NCI-H446 treated with DMSO at 0.1 percent for 48 hours (cell line): ENCODE measurements at regions not wholly inside any gene's neighbourhood (a gene's known extent, or its start where the extent isn't known, plus 50 kb on each side); places are given as distances from the start of the nearest gene placed in this dataset.
"Not testable (repeated sequence)": the region's sequence is repeated elsewhere in the genome, so short reads cannot be mapped to it uniquely, and the experiment has no call there.

Experiments used
- DNase-seq: peaks from one replicate; lab custom pipeline; 2025; lab: John Stamatoyannopoulos, UW

DNA sequence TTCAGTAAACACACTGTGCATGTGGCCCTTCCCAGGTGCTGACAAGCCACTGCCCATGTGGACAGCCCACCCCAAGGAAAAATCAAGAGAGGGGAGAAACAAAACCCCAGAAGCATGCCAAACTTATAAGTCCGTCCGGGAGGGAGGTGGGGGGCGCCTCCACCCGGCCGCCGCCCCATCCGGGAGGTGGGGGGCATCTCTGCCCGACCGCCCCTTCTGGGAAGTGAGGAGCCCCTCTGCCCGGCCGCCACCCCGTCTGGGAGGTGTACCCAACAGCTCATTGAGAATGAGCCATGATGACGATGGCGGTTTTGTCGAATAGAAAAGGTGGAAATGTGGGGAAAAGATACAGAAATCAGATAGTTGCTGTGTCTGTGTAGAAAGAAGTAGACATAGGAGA, 53.8 kb upstream of the C2CD4B start:
- DNase-seq = no peak

DNA sequence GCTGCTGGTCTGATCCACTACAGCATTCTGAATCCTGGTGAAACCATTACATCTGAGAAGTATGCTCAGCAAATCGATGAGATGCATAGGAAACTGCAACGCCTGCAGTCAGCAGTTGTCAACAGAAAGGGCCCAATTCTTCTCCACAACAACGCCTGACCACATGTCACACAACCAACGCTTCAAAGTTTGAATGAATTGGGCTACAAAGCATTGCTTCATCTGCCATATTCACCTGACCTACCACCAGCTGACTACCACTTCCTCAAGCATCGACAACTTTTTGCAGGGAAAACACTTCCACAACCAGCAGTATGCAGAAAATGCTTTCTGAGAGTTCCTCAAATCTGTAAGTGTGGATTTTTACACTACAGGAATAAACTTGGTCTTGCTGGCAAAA, 54.7 kb upstream of the C2CD4B start:
- no peak for DNase-seq

DNA sequence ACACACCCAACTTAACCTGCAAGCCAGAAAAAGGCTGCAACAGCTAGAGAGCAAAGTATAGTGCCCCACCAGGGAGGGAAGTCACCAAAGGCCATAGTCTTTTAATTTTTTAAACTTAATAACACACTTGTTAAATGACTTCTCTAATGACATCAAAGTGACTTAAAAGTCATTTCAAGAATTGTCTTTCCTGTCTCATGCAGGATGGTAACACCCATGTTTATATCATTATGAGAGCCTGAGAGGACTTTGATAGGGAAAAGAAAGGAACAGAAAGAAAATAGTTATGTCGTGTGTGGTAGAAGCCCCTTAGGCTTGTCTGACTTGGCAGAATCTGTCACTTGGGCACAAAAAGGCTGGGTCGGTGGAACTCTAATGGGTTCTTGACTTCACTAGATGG, 57.9 kb upstream of the C2CD4B start:
- no peak for DNase-seq

DNA sequence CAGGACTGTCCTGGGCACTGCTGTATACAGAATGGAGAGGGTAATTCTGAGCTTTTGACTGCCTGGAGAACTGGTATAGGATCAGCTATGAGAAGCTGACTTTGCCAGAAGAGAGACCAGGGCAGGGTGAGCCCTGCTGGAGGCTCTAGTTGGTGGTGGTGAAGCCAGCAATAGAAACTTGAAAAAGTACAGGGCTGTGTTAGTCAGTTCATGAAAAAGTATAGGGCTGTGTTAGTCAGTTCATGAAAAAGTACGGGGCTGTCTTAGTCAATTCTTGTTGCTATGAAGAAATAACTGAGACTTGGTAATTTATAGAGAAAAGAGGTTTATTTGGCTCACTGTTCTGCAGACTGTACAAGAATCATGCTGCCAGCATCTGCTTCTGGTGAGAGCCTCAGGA, 63.5 kb upstream of the C2CD4B start:
- DNase-seq = no peak

DNA sequence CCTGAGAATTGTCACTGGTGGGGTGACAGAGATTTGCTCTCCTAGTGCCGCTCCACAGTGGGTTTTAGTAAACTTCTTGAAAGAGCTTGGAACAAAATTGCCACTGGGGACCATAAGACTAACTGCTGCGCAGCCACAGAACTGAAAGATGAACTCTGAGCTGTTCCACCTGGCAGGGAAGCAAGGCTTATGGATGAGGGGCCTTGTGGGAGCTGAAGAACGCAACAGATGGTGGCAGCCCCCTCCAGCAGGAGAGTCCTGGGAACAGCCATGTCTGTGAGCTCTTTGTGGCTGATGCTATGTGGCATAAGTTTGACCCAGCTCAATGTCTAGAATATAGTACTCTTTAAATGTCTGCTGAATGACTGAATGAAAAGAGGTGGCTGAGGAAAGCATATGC, 66.8 kb upstream of the C2CD4B start:
- no peak for DNase-seq

DNA sequence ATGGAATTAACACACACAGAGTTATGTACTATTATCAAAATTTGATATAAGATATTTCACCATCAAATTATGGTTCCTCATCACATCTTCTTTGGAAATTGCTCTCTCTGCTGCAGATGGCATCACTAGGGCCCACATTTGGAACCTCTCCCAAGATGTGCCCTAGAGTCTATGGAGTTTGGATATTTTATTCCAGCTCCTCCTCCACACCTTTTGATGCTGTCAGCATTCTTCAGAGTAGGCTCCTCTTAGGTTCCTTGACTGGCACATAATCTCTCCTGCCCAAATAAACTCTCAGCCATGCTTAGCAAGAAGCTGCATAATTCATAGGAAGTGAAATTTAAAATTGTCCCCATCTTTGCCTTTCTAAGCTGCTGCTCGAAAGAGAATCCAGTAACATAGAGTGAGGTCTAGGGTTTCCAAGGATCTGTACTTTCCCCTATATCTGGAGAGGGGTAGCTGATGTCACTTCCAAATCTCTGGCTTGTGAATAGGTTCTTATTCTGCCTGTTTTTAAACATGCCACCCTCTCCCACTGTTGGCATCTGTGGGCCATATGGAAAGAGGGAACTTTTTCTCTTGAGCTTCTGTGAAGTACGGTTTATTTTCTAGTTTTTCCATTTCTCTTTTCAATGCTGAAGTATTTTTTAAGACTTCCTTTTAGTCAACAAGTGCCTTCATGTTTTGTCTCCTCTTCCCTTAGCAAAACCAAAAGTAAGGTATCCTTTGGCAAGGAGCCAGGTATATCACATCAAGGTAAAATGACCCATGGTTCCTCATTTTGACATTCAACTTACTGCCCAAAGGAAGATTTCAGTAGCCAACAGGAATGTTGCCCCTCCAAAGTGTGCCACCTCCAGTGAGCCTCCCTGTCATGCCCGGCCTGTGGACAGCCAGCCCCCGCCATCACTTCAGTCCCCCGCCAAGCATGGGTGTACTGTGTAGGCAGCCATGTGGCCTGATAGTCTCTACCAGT, 75.3 kb upstream of the C2CD4B start:
- no peak for DNase-seq

DNA sequence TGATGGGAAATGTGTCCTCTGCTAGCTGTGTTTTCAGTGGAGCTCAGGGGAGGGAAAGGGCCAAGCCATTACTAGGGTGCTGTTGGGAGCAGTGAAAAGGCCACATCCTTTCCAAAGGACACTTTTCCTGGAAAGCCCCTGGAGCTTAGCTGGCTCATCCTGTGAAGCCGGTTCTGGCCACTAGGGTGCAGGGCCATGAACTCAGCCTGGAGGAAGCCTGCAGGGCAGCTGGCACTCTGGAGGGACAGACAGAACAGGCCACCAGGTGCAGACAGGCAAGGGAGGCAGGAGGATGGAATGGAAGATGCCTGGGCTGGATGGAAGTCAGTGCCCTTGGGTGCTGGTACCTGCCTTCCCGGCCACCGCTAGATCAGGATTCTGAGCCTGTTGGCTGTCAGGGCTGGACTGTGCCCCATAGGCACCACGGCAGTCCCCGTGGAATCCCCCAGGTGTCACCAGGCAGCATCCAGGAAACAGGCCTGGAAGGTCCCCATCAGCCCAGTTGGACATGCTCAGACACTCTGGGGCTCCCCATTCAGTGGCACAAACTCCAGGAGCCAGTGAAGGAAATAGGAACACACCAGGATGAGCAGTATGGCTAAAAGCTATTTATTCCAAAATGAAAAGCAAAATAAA, 76.2 kb upstream of the C2CD4B start:
- DNase-seq = no peak

DNA sequence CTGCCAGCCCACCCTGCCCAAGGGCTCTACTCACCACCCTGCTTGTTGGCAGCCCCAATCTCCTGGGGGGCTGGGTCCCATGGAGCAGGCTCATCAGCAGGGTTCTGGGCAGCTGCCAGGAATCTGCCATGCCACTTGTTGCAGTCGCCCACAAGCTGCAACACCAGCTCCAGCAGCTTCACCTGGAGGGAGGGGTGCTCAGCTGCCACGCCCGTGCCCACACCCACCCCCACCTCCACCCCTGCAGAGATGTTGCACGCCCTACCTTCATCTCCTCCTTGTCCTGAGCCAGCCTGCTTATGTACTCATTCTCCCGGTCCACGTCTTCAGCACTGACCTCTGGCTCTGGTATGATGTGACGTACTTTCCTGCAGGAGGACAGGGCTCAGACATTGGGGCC, 77.9 kb upstream of the C2CD4B start:
- no peak for DNase-seq

DNA sequence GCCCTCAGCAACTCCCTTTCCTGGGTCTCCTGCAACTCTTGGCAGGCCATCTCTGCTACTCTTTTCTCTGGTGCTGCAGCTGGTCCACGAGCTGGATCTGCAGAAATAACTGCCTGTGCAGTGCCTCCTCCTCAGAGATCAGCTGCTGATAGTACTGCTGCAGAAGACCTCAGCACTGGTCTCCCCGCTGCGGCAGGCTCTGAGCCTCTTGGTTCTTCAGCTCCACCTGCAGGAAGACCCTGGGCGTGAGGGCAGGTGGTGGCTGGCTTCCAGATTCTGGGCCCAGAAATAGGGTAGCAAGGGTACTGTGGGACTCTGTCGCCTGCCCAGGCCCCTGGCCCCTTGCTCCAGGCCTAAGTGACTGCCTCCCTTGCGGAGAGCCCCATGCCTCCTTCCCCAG, 79.7 kb upstream of the C2CD4B start:
- no peak for DNase-seq

DNA sequence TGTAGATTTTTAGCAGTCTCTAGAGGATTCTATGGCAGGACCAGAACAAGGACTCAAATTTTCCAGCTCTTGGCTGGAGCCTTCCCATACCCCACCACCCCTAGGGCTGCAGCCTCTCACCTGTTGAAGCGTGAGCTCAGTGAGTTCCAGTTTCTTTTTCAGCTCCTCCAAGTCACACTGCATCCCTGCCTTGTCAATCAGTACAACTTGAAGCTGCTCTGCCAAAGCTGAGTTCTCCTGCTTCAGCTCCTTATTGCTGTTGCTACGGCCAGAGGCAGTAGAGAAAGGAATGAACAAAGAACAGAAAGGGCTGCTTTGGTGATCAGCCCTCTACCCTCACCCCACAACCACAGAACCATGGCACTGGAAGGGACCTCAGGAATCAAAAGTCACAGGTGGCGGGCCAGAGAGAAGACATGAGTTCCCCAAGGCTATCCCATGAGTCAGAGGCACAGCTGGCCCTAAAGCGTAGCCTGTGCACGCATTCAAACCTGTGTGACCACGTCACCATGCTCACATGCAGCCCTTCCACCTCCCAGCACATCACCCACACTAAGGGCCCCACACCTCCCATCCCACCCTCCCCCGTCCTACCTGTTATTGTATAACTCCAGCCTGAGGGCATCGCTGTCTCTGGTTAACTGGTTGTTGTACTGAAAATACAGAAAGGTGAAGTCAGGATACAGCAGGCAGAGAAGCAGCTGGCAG, 83.3 kb upstream of the C2CD4B start:
- DNase-seq = no peak

DNA sequence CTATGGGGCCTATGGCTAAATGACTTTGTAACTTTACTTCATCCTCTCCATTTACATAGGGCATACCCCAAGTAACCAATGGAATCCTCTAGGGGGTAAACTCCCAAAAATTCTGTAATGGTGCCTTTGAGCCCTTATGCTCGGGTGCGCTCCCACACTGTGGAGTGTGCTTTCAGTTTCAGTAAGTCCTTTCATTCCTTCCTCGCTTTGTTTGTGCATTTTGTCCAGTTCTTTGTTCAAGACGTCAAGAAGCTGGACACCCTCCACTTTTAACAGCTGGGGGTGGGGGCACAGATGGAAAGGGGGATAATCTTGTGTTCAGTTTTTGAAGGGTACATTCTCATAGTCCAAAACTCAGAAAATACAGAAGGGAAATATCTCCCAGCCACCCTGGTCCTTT, 84.4 kb upstream of the C2CD4B start:
- DNase-seq = no peak

DNA sequence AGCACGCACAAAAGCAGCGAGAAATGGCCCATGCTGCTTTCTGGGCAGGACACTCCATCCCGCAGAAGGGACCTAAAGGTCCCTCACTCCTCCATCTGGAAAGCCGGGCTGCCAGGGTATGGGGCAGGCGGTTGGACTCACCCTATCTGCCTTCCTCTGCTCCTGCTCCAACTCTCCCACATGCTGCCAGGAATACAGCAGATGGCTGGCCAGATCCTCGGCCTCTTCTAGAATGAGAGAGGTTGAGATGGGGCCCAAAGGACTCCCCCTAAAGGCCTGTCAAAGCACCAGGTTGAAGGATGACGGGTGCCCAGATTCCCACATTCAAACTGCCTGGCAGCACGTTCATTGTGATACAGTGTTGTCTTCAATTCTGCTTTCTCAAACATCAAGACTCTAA, 85.1 kb upstream of the C2CD4B start:
- no peak for DNase-seq

DNA sequence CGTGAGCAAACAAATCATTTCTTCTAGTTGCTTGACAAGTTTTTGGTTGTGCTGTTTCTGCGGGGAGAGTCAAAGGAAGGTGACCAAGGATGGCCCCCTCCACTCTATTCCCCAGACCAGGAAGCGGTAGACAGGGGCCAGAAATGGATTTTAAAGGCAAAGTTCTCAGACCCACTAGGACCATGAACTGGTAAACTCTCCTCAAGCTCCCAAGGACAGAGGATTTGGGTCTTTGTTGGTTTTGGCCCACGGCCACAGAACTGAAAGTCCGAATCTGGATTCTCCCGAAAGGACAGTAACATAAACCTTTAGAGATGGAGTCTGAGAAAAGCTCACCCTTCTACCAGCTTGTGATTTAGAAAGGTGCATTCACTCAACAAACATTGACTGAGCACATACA, 85.9 kb upstream of the C2CD4B start:
- DNase-seq = no peak

DNA sequence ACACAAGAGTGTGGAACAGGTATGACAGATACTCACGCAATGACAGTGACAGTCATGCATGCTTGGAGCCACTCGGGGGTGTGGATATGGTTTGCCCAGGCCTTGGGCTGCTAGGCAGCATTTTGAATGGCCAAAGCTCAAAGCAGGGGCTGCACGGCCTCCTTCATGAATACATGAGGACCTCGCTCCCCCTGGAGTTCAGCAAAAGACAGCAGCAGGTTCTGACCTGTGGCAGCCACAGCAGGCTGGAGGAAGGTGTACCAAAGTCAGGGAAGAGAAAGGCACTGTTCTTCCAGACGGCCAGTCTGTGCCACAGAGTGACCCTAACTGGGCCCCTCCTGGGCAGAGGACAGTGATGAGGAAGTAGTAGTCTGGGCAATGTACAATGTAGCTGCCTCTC, 88.2 kb upstream of the C2CD4B start:
- DNase-seq = no peak

DNA sequence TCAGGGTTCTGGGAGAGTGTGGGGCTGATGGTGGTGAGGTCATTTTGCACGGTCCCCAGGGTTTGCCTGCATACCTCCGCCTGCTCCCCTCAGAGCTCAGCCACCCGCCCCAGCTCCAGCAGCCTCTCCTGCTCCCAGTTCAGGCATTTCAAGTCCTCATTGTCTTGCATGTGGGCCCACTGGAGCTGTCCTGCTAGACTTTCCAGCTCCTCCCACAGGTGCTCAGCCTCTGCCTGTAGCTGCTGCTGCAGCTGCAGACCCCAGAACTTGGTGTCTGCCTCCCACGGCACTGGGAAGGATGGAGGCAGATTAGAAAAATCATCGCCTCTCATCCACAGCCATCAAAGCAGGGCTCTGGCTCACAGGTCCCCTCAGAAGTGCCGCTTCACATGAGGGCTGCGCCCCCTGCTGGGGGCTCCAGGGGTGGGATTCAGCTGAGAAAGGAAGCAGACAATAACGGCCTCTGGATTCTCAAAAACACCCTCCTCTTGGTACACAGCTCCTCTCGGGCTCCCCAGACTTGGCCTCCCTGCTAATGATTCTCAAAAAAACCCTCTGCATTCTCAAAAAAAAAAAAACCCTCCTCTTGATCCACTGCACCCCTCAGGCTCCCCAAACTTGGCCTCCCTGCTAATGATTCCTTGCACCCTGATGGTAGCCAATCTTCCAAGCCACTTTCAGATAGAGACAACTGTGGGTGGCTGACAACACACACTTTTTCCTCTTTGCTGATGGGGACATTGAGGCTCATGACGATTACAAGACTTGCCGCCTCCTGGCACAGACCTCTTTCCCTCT, 89.3 kb upstream of the C2CD4B start:
- DNase-seq = no peak

DNA sequence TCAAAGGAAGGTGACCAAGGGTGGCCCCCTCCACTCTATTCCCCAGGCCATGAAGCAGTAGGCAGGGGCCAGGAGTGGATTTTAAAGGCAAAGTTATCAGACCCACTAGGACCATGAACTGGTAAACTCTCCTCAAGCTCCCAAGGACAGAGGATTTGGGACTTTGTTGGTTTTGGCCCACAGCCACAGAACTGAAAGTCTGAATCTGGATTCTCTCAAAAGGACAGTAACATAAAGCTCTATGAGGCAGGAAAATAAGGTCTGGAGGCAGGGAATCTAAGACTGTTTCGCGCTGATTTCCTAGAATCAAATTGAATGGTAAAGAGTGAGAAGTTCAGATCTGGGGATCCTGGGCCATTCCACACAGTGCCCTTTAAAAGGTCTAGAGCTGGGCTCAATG, 91.3 kb upstream of the C2CD4B start:
- not testable (repeated sequence) for DNase-seq

DNA sequence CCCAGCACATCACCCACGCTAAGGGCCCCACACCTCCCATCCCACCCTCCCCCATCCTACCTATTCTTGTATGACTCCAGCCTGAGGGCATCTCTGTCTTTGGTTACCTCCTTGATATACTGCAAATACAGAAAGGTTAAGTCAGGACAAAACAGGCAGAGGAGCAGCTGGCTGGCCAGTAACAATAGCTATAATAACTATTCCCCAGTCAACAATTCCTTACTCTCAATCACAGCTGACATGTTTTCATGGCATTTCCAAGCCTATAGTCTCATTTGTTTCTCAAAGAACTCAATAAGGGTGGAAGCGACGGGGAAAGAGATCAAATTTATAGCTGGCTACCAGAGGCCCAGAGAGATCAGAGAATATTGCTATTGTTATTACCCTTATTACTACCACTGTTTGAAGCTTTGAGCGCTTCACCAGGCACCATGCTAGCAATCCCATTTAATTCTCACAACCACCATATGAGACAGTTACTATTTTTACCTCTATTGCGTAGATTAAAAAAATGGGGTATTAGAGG, 93.0 kb upstream of the C2CD4B start:
- no peak for DNase-seq

DNA sequence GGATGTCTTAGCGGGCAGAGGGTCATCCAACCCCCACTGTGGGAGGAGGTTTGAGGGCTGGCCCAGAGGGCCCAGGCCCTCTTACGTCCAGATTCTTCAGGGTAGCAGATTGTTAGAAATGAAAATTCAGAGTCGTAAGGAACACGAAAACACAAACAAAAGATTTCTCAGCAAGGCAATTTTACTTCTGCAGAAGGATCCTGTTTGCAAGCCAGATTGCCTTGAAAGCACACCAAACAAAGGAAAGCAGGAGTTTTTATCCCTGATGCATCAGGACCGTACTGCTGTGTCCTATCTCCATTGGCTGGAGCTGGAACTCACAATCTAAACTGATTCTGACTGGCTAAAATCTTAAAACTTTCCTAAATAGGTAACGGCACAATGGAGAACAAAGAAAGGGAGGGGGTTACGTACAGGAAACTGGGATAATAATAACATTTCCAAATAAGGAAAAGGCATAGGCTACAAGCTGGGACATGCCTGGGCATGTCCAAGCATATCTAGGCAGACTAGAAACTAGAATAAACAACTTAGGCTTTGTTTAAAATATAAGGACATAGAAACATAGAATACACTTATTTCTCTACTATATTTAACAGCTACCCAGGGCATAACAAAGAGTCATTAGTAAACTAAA, 97.3 kb upstream of the C2CD4B start:
- DNase-seq = no peak

DNA sequence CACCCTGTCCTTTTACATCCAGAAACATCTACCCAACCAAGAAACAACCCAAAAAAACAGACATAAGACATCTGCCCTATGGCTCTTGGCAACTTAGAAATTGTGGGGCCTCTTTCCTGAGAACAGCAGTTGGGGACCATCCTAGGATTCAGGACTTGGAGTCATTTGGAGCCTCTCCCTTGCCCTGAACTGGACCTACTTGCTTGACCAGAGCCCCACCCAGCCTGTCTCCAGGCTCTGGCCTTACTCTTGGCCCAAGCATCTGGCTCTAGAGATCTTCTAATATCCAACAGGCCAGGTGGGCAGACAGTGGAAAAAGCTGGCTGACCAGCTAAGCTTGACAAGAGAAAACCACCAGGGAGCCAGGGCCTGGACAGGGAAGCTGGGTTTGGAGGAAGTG, 99.1 kb upstream of the C2CD4B start:
- DNase-seq = no peak

DNA sequence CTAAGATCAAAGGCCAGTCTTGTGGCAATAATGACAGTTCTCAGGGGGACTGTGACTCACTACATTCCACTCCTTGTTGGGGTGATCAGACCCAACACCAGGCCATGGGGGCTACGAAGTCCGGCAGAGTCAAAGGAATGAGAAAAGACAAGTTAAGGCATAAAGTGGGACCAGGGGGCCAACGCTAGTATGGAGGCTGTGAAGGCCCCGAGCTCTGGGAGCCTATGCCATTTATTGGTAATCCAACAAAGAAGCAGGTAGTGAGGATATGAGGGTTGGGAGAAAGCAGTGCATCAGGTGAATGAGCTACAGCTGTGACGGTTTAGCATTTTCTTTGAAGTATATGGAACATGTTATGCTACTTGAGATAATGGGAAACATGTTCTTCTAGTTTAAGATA, 104.4 kb upstream of the C2CD4B start:
- DNase-seq = no peak

DNA sequence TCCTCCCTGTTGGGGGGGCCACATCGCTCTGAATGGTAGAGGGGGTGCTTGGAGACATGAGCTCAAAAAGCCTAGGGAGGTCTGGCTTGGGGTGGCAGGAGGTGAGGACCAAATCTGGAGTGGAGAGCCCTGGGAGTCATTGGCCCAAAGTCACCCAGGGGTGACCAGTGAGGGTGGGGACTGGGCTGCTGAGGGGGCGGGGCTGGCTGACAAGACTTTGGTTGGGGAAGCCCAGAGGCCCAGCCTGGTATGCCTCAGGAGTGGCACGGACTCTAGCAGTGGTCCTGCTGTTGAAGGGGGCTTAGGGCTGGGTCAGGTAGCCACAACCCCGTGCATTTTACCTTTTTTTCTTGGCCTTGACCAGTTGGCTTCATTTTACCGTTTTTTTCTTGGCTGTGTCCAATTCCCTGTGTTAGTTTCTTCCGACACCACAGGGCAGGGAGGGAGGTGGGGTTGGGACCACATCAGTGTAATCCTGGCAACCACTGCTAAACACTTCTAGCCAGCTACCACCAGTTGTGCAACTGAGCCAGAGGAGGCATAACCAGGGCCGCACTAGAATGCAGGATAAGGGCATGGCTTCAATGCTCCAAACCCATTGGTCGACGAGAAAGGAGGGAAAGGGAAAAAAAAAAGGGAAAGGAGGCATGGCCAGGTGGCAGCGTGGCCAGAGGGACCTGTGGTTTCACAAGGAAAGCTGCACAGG, 105.3 kb upstream of the C2CD4B start:
- DNase-seq = no peak
